CD14-positive monocyte (primary cell): ENCODE measurements at regions not wholly inside any gene's neighbourhood (a gene's known extent, or its start where the extent isn't known, plus 50 kb on each side); places are given as distances from the start of the nearest gene placed in this dataset.

ENCODE experiments used
- DNase-seq, 3 donors: peaks; one replicate each; pipeline ENCODE4 v3.0.0-alpha.2; 2011 to 2022
- H2AFZ ChIP-seq: 2 replicates; pipeline ENCODE4 v1.6.0; 2012; ENCODE audit warnings: mild to moderate bottlenecking, low read depth, low read length, inconsistent platforms; ENCODE audit not compliant: insufficient read depth, poor library complexity, severe bottlenecking
- H3K27ac ChIP-seq, 2 donors: 1 replicate in 1 of 2; 2 replicates in 1 of 2; pipeline ENCODE4 v1.5.1; 2012 to 2013; ENCODE audit warnings: low read length in 2 of 2, control low read depth in 1 of 2, inconsistent platforms in 1 of 2, low read depth in 1 of 2, mild to moderate bottlenecking in 1 of 2
- H3K27me3 ChIP-seq, 2 donors: one replicate each; pipeline versions ENCODE4 v1.6.0 to v1.6.1; 2011 to 2013; ENCODE audit warnings: low read length in 2 of 2; ENCODE audit not compliant: control insufficient read depth in 2 of 2, insufficient read depth in 2 of 2
- H3K36me3 ChIP-seq, 2 donors: replicated peaks in 1 of 2; 1 replicate in 1 of 2; 2 replicates in 1 of 2; pipeline versions ENCODE4 v1.5.1 to v1.6.1; 2012 to 2013; ENCODE audit warnings: low read length in 2 of 2, control low read depth in 1 of 2, inconsistent platforms in 1 of 2, mild to moderate bottlenecking in 1 of 2; ENCODE audit not compliant: insufficient read depth in 2 of 2, control insufficient read depth in 1 of 2
- H3K4me1 ChIP-seq, 2 donors: 1 replicate in 1 of 2; 2 replicates in 1 of 2; pipeline versions ENCODE4 v1.5.1 to v1.6.1; 2012 to 2013; ENCODE audit warnings: low read length in 2 of 2, control low read depth in 1 of 2, inconsistent platforms in 1 of 2, mild to moderate bottlenecking in 1 of 2, moderate library complexity in 1 of 2; ENCODE audit not compliant: insufficient read depth in 2 of 2, control insufficient read depth in 1 of 2
- H3K4me2 ChIP-seq: replicated peaks from 2 replicates; pipeline ENCODE3; 2012; ENCODE audit warnings: low read length, moderate library complexity, mild to moderate bottlenecking; ENCODE audit not compliant: poor library complexity, severe bottlenecking; ENCODE audit errors: extremely low read depth
- H3K4me3 ChIP-seq, 3 experiments: fragments of 200-600 bp in 1 of 3; sonication (generic) in 1 of 3; replicated peaks in 1 of 3; 1 replicate in 2 of 3; 2 replicates in 1 of 3; pipeline ENCODE4 v1.5.1; 2011 to 2013; ENCODE audit warnings: low read length in 3 of 3, mild to moderate bottlenecking in 3 of 3, control low read depth in 2 of 3, low read depth in 2 of 3, inconsistent platforms in 1 of 3, moderate library complexity in 1 of 3
- H3K79me2 ChIP-seq: 2 replicates; pipeline ENCODE4 v1.6.0; 2012; ENCODE audit warnings: mild to moderate bottlenecking, control low read depth, inconsistent platforms, low read length, moderate library complexity; ENCODE audit not compliant: insufficient read depth
- H3K9ac ChIP-seq: 2 replicates; pipeline ENCODE4 v1.6.0; 2017; ENCODE audit warnings: low read length, mild to moderate bottlenecking; ENCODE audit not compliant: insufficient read depth, poor library complexity, severe bottlenecking
- H3K9me3 ChIP-seq, 2 donors: replicated peaks in 1 of 2; 1 replicate in 1 of 2; 2 replicates in 1 of 2; pipeline versions ENCODE4 v1.5.1 to v1.6.1; 2012 to 2013; ENCODE audit warnings: low read length in 2 of 2, control low read depth in 1 of 2; ENCODE audit not compliant: control insufficient read depth in 1 of 2, insufficient read depth in 1 of 2
- H4K20me1 ChIP-seq: 2 replicates; pipeline ENCODE4 v1.6.0; 2012; ENCODE audit warnings: mild to moderate bottlenecking, low read length, control low read depth, moderate library complexity; ENCODE audit not compliant: insufficient read depth
- H3K27ac Mint-ChIP-seq, 7 donors: one replicate each; pipeline ENCODE4 v1.8.0; 2020; ENCODE audit warnings: mild to moderate bottlenecking in 7 of 7, mixed read lengths in 7 of 7, moderate library complexity in 6 of 7, inconsistent platforms in 2 of 7
- H3K27me3 Mint-ChIP-seq, 3 donors: one replicate each; pipeline ENCODE4 v1.8.0; 2021 to 2022; ENCODE audit warnings: low read depth in 3 of 3, mild to moderate bottlenecking in 3 of 3, mixed read lengths in 3 of 3, moderate library complexity in 3 of 3, inconsistent platforms in 1 of 3
- H3K36me3 Mint-ChIP-seq, 2 donors: one replicate each; pipeline ENCODE4 v1.8.0; 2020; ENCODE audit warnings: mixed read lengths in 2 of 2, inconsistent platforms in 1 of 2, mild to moderate bottlenecking in 1 of 2
- H3K4me1 Mint-ChIP-seq: one replicate; pipeline ENCODE4 v1.8.0; 2020; ENCODE audit warnings: mild to moderate bottlenecking, mixed read lengths
- H3K4me3 Mint-ChIP-seq, 2 donors: one replicate each; pipeline ENCODE4 v1.8.0; 2020; ENCODE audit warnings: mild to moderate bottlenecking in 2 of 2, mixed read lengths in 2 of 2, moderate library complexity in 1 of 2
- H3K9me3 Mint-ChIP-seq, 7 donors: one replicate each; pipeline ENCODE4 v1.8.0; 2020 to 2022; ENCODE audit warnings: mixed read lengths in 7 of 7, mild to moderate bottlenecking in 6 of 7, moderate library complexity in 6 of 7, inconsistent platforms in 2 of 7
- WGBS: methylation state at CpG from one replicate; pipeline ENCODE4 v1.1.5; 2013; ENCODE audit warnings: missing lambda C conversion rate; ENCODE audit not compliant: insufficient coverage; 5-methylcytosine and 5-hydroxymethylcytosine counted together
- intact Hi-C, 2 donors: fragments of 100-400 bp; cut with micrococcal nuclease; formaldehyde crosslinking; loops; one replicate each; pipeline versions ENCODE4 v1.15.0 to v1.15.1; 2023
- TF ChIP-seq, protein P1 (sequence below): fragments of 200-600 bp; IDR thresholded peaks from one replicate; pipeline ENCODE4 v1.8.0; 2022; ENCODE audit warnings: antibody characterized with exemption, mild to moderate bottlenecking

- Histone ChIP-seq H3K4me2 (no peak overlapping the region), H4K20me1 (no peaks in the 10 kb centered on the region), H3K9me3 (no peaks in the 10 kb centered on the region), H3K27me3 (no peaks in the 10 kb centered on the region), H2AFZ (no peak overlapping the region), H3K4me1 (no peaks in the 10 kb centered on the region), H3K27ac (no peak overlapping the region), H3K36me3 (no peaks in the 10 kb centered on the region), H3K9ac (no peak overlapping the region), H3K79me2 (no peaks in the 10 kb centered on the region), H3K4me3 (no peak overlapping the region)
- DNase-seq: no peak
- H3K9me3 Mint-ChIP-seq: peaks cover 0 to 5% (median 2%) of the 10 kb centered on the region in 7 donors
- intact Hi-C loops: no loop called here
- no peak overlapping the region for H3K27ac Mint-ChIP-seq
- no peaks in the 10 kb centered on the region for H3K4me1 Mint-ChIP-seq
- no peak overlapping the region for H3K4me3 Mint-ChIP-seq
- TF ChIP-seq, protein P1, sequence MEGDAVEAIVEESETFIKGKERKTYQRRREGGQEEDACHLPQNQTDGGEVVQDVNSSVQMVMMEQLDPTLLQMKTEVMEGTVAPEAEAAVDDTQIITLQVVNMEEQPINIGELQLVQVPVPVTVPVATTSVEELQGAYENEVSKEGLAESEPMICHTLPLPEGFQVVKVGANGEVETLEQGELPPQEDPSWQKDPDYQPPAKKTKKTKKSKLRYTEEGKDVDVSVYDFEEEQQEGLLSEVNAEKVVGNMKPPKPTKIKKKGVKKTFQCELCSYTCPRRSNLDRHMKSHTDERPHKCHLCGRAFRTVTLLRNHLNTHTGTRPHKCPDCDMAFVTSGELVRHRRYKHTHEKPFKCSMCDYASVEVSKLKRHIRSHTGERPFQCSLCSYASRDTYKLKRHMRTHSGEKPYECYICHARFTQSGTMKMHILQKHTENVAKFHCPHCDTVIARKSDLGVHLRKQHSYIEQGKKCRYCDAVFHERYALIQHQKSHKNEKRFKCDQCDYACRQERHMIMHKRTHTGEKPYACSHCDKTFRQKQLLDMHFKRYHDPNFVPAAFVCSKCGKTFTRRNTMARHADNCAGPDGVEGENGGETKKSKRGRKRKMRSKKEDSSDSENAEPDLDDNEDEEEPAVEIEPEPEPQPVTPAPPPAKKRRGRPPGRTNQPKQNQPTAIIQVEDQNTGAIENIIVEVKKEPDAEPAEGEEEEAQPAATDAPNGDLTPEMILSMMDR: no peak
- peaks cover 0 to 1% (median 0%) of the 10 kb centered on the region in 3 donors for H3K27me3 Mint-ChIP-seq
- no peaks in the 10 kb centered on the region for H3K36me3 Mint-ChIP-seq
Measured at GRCh38 chr4:59881632-59882031, 1318.5 kb upstream of the ADGRL3 start.

DNA sequence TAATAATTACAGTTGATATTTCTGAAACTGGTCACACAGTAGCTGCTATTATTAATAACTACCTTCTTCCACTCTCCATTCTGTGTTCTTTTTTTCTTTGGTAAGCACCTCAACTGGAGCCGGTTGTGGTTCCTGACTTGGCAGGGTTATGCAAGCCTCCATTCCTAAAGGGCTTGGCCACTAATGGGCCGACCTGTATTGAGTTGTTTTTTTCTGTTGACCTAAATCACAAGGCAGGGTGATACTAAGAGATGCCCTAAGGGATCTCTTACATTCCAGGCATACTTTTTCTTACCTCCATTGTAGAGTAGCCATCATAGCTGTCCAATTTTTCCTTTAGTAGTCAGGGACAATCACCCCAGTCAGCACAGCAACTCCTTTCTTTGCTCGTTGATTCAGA is 1295.8 kb upstream of the ADGRL3 start:
- no peaks in the 10 kb centered on the region for H3K9me3 ChIP-seq
- no peak for DNase-seq
- no peak overlapping the region for H3K27ac ChIP-seq
- H3K4me2 ChIP-seq: no peak overlapping the region
- no peaks in the 10 kb centered on the region for H3K36me3 ChIP-seq
- H3K4me1 ChIP-seq: no peaks in the 10 kb centered on the region
- no peak overlapping the region for H3K4me3 ChIP-seq
- H3K9ac ChIP-seq: no peak overlapping the region
- H3K27me3 ChIP-seq: no peaks in the 10 kb centered on the region
- intact Hi-C loops: no loop called here
- H3K4me3 Mint-ChIP-seq: no peak overlapping the region
- no peak overlapping the region for H3K27ac Mint-ChIP-seq
- no peaks in the 10 kb centered on the region for H3K4me1 Mint-ChIP-seq
- no peaks in the 10 kb centered on the region for H4K20me1 ChIP-seq
- H3K9me3 Mint-ChIP-seq: peaks cover 0 to 7% (median 2%) of the 10 kb centered on the region in 7 donors
- no peaks in the 10 kb centered on the region for H3K27me3 Mint-ChIP-seq
- no CpG with 5 or more reads among the region's 3 CpGs for WGBS
- H3K36me3 Mint-ChIP-seq: no peaks in the 10 kb centered on the region
- no peak overlapping the region for H2AFZ ChIP-seq
- H3K79me2 ChIP-seq: no peaks in the 10 kb centered on the region
- TF ChIP-seq, protein P1: no peak
